ENCODE measurements at regions not wholly inside any gene's neighbourhood (a gene's known extent, or its start where the extent isn't known, plus 50 kb on each side); places are given as distances from the start of the nearest gene placed in this dataset.

DNA sequence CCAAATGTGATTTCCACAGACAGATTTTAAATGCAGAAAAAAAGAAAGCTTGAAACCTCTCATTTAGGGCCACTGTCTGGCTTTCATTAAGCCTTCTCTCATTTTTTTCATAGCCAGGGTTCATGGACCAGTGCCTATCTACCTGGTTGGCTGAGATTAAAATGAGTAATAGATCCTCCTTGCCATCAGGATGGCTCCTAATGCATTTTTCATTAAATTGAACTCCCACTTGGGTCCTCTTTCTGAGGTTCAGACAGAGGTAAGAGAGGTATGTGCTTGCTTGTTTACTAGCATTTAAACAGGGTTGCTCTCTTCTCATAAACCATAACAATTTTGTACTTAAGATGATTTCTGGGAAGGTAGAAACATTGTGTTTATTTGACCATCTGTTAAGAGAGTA lies 473.0 kb downstream of the TBC1D4 start:
- Histone ChIP-seq H4K20me1 (replicated peaks in 1 of 2; ENCODE audit: control insufficient read depth in 1 of 2, insufficient read depth in 2 of 2, low read length in 2 of 2) (peaks cover 0 to 3% of the 10 kb centered on the region in 2 experiments), H3K4me2 (ENCODE audit: insufficient read depth in 1 of 2, low read depth in 2 of 2, low read length in 2 of 2) (no peak overlapping the region), H3K9me3 (ENCODE audit: insufficient read depth in 2 of 2, low read depth in 1 of 2, low read length in 1 of 2) (no peaks in the 10 kb centered on the region), H3K27me3 (replicated peaks in 1 of 4; ENCODE audit: control insufficient read depth in 3 of 4, extremely low read depth in 1 of 4, insufficient read depth in 3 of 4, low read length in 3 of 4) (no peaks in the 10 kb centered on the region), H4K5ac (ENCODE audit: insufficient read length, low read depth, low read length) (no peak overlapping the region), H2AFZ (ENCODE audit: low read length) (no peak overlapping the region), H3K79me1 (ENCODE audit: low read depth, low read length) (no peaks in the 10 kb centered on the region), H2BK120ac (replicated peaks; ENCODE audit: low read depth, low read length) (no peak overlapping the region), H2BK15ac (ENCODE audit: low read length) (no peak overlapping the region), H3K56ac (replicated peaks; ENCODE audit: insufficient read length, low read depth, low read length) (no peak overlapping the region), H3K9ac (replicated peaks in 1 of 4; ENCODE audit: extremely low read depth in 1 of 4, low read depth in 3 of 4, low read length in 3 of 4) (no peak overlapping the region), H3K36me3 (ENCODE audit: control insufficient read depth in 2 of 4, insufficient read depth in 4 of 4, low read length in 3 of 4) (no peaks in the 10 kb centered on the region), H3K18ac (ENCODE audit: extremely low read depth, low read length) (no peak overlapping the region), H2AK5ac (ENCODE audit: low read depth, low read length) (no peak overlapping the region), H3K4me3 (ENCODE audit: extremely low read depth in 1 of 4, insufficient read depth in 2 of 4, low read depth in 3 of 4, low read length in 4 of 4) (no peak overlapping the region), H3K14ac (ENCODE audit: insufficient read length) (no peak overlapping the region), H3K4ac (replicated peaks; ENCODE audit: insufficient read length, low read depth, low read length) (no peak overlapping the region), H2BK12ac (ENCODE audit: low read depth, low read length) (no peak overlapping the region), H4K8ac (ENCODE audit: extremely low read depth, insufficient read depth, low read length) (no peak overlapping the region), H3K23me2 (ENCODE audit: low read depth, low read length) (no peaks in the 10 kb centered on the region), H3K23ac (ENCODE audit: insufficient read length) (no peak overlapping the region), H2BK20ac (ENCODE audit: low read length) (no peak overlapping the region), H4K91ac (replicated peaks; ENCODE audit: insufficient read length, low read length) (no peak overlapping the region), H3K4me1 (replicated peaks in 1 of 4; ENCODE audit: control insufficient read depth in 3 of 4, insufficient read depth in 4 of 4, low read length in 3 of 4) (no peaks in the 10 kb centered on the region), H2BK5ac (ENCODE audit: low read depth, low read length) (no peak overlapping the region), H3K79me2 (ENCODE audit: control insufficient read depth in 1 of 2, insufficient read depth in 2 of 2, low read length in 2 of 2) (no peaks in the 10 kb centered on the region), H3K27ac (ENCODE audit: low read depth, low read length) (no peak overlapping the region)
- ChIA-PET POLR2A (ENCODE audit: partially characterized antibody) (no interaction called here), CTCF (ENCODE audit: partially characterized antibody) (no interaction called here)
- TF ChIP-seq POLR2A (IDR thresholded peaks at IDR 0.05; ENCODE audit: control extremely low read depth in 1 of 2, low read depth in 2 of 2, low read length in 2 of 2): no peak
- TF ChIP-seq EP300 (IDR thresholded peaks at IDR 0.05; ENCODE audit: borderline replicate concordance in 1 of 2, low read depth in 2 of 2, low read length in 2 of 2): no peak
- no peak for TF ChIP-seq RBBP5 (IDR thresholded peaks at IDR 0.05; ENCODE audit: borderline replicate concordance, low read depth, low read length)
- TF ChIP-seq SIN3A (conservative IDR thresholded peaks at IDR 0.05 in 1 of 2, IDR thresholded peaks at IDR 0.05 in 1 of 2; ENCODE audit: low read depth in 1 of 2, low read length in 2 of 2): no peak
- no peak for TF ChIP-seq CREB1 (IDR thresholded peaks at IDR 0.05)
- TF ChIP-seq JUN (IDR thresholded peaks at IDR 0.05; ENCODE audit: low read depth, low read length): no peak
- TF ChIP-seq GABPA (IDR thresholded peaks at IDR 0.05; ENCODE audit: borderline replicate concordance, insufficient read depth, low read length): no peak
- no peak for TF ChIP-seq YY1 (IDR thresholded peaks at IDR 0.05; ENCODE audit: low read depth, low read length)
- FAIRE-seq (no peak), DNase-seq (ENCODE audit: low read depth in 1 of 2, low spot score in 2 of 2) (no peak)
